Stimulated activated effector memory CD8-positive, alpha-beta T cell treated with anti-CD3 and anti-CD28 coated beads, Interleukin-12 subunit alpha, Interleukin-12 subunit beta, amount 100 ng/mL, for 72 hours (primary cell): ENCODE measurements at regions not wholly inside any gene's neighbourhood (a gene's known extent, or its start where the extent isn't known, plus 50 kb on each side); places are given as distances from the start of the nearest gene placed in this dataset.
A peak's percentile ranks its signal among the peaks of the same experiment; 100 is the strongest.

Experiments
- ATAC-seq: fragments of 150-1000 bp; cut with Tn5 transposase; 2 replicates; pipeline ENCODE4 v1.10.0; 2021
- DNase-seq, 2 donors: peaks; one replicate each; pipeline ENCODE4 v3.0.0; 2021 to 2022; ENCODE audit warnings: low spot score in 2 of 2
- H3K27ac Mint-ChIP-seq: one replicate; pipeline ENCODE4 v1.8.0; 2022; ENCODE audit warnings: mild to moderate bottlenecking, mixed read lengths
- H3K36me3 Mint-ChIP-seq: one replicate; pipeline ENCODE4 v1.8.0; 2022; ENCODE audit warnings: mild to moderate bottlenecking, mixed read lengths
- H3K4me1 Mint-ChIP-seq: one replicate; pipeline ENCODE4 v1.8.0; 2022; ENCODE audit warnings: mixed read lengths
- H3K4me3 Mint-ChIP-seq: one replicate; pipeline ENCODE4 v1.8.0; 2022; ENCODE audit warnings: mild to moderate bottlenecking, mixed read lengths
- H3K9me3 Mint-ChIP-seq: one replicate; pipeline ENCODE4 v1.8.0; 2022; ENCODE audit warnings: mixed read lengths

GRCh38 chr3:18660059-18660458, 234.9 kb upstream of the SATB1 start:
- Mint-ChIP-seq H3K36me3 (no peaks in the 10 kb centered on the region), H3K27ac (no peak overlapping the region), H3K4me1 (peaks cover 59% of the 10 kb centered on the region), H3K4me3 (no peak overlapping the region), H3K9me3 (peaks cover 4% of the 10 kb centered on the region)
- DNase-seq (no peak), ATAC-seq (peak; percentile 85)

DNA sequence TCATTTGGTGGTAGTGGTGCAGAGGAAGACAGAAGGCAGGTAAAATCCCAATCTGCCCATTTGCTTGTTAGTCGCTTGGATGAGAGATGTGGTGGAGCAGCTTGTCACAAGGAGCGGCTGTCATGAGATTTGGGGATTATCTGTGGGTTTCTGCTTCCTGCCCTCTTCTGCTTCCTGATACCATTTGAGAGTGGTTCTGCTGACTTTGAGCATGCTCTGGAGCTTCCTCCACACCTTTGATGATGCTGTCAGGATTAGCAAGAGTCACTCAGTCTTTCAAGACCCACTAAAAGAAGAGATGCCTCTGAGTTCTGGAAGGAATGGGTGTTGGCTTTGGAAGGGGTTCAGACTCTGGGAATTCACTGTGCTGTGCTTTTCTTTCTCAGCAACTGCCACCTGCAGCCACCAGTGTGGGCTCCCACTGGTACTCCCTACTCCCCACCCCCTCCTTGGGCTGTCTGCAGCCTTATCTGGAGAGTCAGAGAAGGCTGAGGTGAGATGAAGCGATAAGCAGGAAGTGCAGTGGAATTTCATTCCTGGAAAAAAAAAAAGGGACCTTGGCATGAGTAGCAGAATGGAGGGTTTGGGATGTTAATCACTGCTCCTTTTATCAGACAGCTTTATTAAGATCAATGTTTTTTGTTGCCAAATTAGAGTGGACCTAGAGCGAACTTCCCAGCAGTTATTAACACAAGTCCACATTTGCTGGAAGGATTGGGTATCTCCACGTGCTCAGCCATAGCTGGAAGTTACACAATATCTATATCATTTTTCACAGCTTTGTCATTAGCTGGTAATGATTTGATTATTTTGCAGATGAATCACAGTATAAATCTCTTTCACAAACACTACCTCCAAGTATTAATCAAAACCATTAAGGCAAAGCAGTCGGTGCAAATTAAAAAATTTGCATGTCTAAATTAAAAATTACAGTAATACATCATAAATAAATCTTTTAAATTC, 233.0 kb upstream of the SATB1 start:
- Mint-ChIP-seq H3K27ac (peak overlapping the region; percentile 45), H3K4me1 (peaks cover 65% of the 10 kb centered on the region), H3K36me3 (no peaks in the 10 kb centered on the region), H3K4me3 (peak overlapping the region; percentile 37), H3K9me3 (peaks cover 7% of the 10 kb centered on the region)
- peak; percentile 66 for ATAC-seq
- peak in 1 of 2 donors; percentile 59 for DNase-seq

GRCh38 chr3:18656866-18657265, 231.7 kb upstream of the SATB1 start:
- Mint-ChIP-seq H3K9me3 (peaks cover 7% of the 10 kb centered on the region), H3K36me3 (no peaks in the 10 kb centered on the region), H3K4me3 (no peak overlapping the region), H3K27ac (peak overlapping the region; percentile 45), H3K4me1 (peaks cover 69% of the 10 kb centered on the region)
- peak in 1 of 2 donors; percentile 34 for DNase-seq
- no peak for ATAC-seq

DNA sequence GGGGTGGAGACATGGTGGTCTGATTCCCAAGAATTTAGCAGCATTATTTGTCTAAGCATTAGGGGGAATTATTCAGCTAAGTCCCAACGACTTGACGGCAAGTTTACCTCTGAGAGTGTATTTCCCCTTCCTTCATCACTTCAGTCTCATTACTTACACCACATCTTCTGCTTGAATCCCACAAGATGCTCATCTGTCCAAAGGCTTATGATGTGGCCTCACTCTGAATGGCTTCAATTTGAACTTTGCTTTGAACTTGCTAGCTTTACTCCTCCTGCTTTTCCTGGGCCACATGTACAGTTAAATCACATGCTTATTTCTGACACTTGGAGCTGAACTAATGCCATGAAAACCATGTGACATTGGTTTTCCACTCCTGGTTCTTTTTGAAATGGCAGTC, 231.3 kb upstream of the SATB1 start:
- H3K4me1 Mint-ChIP-seq = peaks cover 69% of the 10 kb centered on the region
- no peak overlapping the region for H3K27ac Mint-ChIP-seq
- peak in 1 of 2 donors; percentile 46 for DNase-seq
- ATAC-seq = peak; percentile 46
- H3K9me3 Mint-ChIP-seq = peaks cover 7% of the 10 kb centered on the region
- H3K4me3 Mint-ChIP-seq = no peak overlapping the region
- H3K36me3 Mint-ChIP-seq = no peaks in the 10 kb centered on the region

DNA sequence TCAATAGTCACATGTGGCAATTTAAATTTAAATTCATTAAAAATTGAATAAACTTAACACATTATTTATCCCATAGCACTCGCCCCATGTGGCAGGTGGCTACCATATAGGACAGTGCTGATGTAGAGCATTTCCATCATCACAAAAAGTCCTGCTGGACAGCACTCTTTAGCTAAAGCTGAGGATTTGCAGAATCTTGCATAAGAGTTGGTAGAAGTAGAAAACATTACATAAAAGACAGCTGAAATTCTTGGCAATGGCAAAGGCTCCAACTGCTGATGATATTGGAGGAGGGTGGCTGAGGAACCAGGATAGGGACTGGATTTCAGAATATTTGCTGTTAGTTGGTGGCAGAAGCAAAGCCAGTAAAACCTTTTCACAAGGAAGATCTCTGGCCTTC, 230.7 kb upstream of the SATB1 start:
- Mint-ChIP-seq H3K4me1 (peaks cover 65% of the 10 kb centered on the region), H3K4me3 (no peak overlapping the region), H3K9me3 (peaks cover 3% of the 10 kb centered on the region), H3K36me3 (no peaks in the 10 kb centered on the region), H3K27ac (no peak overlapping the region)
- peak in 1 of 2 donors; percentile 45 for DNase-seq
- ATAC-seq = no peak

- H3K4me1 Mint-ChIP-seq = peaks cover 62% of the 10 kb centered on the region
- ATAC-seq (no peak), DNase-seq (no peak)
- H3K4me3 Mint-ChIP-seq = no peak overlapping the region
- peak overlapping the region; percentile 88 for H3K27ac Mint-ChIP-seq
- H3K9me3 Mint-ChIP-seq = peaks cover 3% of the 10 kb centered on the region
- H3K36me3 Mint-ChIP-seq = no peaks in the 10 kb centered on the region
These were observed 227.6 kb upstream of the SATB1 start for GRCh38 chr3:18652781-18653180.

DNA sequence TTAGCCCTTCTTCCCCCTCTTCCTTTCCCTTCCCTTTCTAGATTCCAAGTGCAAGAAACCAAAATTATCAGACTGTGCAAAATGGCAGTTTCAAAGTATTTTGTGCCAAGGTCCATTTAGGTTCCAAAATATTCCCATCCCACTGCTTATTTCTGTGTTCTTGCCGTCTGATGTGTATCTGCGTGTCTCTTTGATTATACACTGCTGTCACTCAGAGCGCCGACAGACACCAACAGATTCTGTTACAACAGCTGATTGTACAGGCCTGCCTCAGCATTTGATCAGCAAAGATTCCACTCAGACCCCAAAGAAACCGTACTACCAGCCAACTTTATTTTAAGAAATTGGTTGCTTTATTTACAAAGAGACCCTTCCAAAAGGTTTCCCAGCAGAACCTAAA, 225.6 kb upstream of the SATB1 start:
- ATAC-seq = no peak
- peak in 1 of 2 donors; percentile 38 for DNase-seq
- Mint-ChIP-seq H3K4me1 (peaks cover 64% of the 10 kb centered on the region), H3K4me3 (peak overlapping the region; percentile 31), H3K36me3 (no peaks in the 10 kb centered on the region), H3K27ac (peak overlapping the region; percentile 88), H3K9me3 (peaks cover 3% of the 10 kb centered on the region)

DNA sequence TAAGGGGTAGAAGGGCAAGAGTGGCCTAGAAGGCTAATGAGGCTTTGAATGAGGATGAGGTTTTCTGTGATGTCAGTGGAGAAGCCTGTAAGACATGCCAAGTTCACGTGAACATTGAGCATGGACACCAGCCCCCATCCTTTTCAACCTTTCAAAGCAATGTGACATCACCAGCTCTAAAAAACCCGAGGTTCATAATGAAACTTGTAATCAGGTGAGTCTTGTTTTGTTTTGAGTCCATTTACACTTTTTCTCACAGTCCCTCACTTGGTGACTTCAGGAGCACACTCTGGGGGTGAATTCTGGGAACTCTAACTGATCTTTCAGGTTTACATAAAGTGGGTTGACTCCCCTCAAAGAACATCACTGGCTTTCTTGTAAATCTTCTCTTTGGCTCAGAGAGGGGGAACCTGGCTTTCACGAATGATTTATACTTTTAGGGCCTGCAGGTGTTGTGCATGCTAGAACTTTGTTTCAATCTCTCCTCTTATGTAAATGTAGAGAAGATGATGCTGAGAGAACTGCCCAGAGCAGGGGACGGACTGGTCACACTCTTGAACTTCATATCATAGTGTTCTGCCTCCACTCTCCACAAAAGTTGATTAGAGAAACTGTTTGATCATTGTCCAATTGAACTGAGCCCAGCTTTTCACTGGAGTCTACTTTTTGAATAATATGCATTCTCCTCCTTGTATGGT, 224.7 kb upstream of the SATB1 start:
- Mint-ChIP-seq H3K4me1 (peaks cover 69% of the 10 kb centered on the region), H3K27ac (peak overlapping the region; percentile 88), H3K4me3 (peak overlapping the region; percentile 31), H3K36me3 (no peaks in the 10 kb centered on the region), H3K9me3 (peaks cover 3% of the 10 kb centered on the region)
- ATAC-seq (peak; percentile 88), DNase-seq (peak; percentile 18 to 82)

DNA sequence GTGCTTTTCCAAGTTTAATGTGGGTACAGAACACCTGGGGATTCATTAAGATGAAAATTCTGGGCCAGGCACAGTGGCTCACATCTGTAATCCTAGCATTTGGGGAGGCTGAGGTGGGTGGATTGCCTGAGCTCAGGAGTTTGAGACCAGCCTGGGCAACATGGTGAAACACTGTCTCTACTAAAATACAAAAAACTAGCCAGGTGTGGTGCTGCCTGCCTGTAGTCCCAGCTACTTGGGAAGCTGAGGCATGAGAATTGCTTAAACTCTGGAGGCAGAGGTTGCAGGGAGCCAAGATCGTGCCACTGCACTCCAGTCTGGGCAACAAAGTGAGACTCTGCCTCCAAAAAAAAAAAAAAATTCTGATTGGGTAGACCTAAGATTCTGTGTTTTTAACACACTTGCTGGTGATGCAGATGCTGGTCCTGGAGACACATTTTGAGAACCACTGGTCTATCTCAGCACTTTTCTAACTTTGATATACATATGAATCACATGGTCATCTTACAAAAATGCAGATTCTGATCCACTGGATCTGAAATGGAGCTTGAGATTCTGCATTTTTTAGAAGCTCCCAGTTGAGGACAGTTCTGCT, 223.8 kb upstream of the SATB1 start:
- Mint-ChIP-seq H3K9me3 (peaks cover 2% of the 10 kb centered on the region), H3K4me3 (peak overlapping the region; percentile 31), H3K36me3 (no peaks in the 10 kb centered on the region), H3K4me1 (peaks cover 76% of the 10 kb centered on the region), H3K27ac (peak overlapping the region; percentile 88)
- ATAC-seq (peak; percentile 62), DNase-seq (no peak)

- H3K36me3 Mint-ChIP-seq = no peaks in the 10 kb centered on the region
- no peak for DNase-seq
- no peak for ATAC-seq
- peaks cover 83% of the 10 kb centered on the region for H3K4me1 Mint-ChIP-seq
- no peaks in the 10 kb centered on the region for H3K9me3 Mint-ChIP-seq
- H3K27ac Mint-ChIP-seq = peak overlapping the region; percentile 88
- no peak overlapping the region for H3K4me3 Mint-ChIP-seq
These were observed 223.0 kb upstream of the SATB1 start for GRCh38 chr3:18648159-18648558.

- Mint-ChIP-seq H3K4me1 (peaks cover 76% of the 10 kb centered on the region), H3K4me3 (no peak overlapping the region), H3K27ac (peak overlapping the region; percentile 81), H3K36me3 (no peaks in the 10 kb centered on the region), H3K9me3 (peaks cover 5% of the 10 kb centered on the region)
- DNase-seq (peak in 1 of 2 donors; percentile 58), ATAC-seq (peak; percentile 42)
These were observed 220.5 kb upstream of the SATB1 start for GRCh38 chr3:18645619-18646018.

- Mint-ChIP-seq H3K36me3 (no peaks in the 10 kb centered on the region), H3K27ac (peak overlapping the region; percentile 81), H3K9me3 (peaks cover 5% of the 10 kb centered on the region), H3K4me1 (peaks cover 57% of the 10 kb centered on the region), H3K4me3 (no peak overlapping the region)
- DNase-seq = no peak
- no peak for ATAC-seq
These were observed 218.1 kb upstream of the SATB1 start for GRCh38 chr3:18643281-18643680.

DNA sequence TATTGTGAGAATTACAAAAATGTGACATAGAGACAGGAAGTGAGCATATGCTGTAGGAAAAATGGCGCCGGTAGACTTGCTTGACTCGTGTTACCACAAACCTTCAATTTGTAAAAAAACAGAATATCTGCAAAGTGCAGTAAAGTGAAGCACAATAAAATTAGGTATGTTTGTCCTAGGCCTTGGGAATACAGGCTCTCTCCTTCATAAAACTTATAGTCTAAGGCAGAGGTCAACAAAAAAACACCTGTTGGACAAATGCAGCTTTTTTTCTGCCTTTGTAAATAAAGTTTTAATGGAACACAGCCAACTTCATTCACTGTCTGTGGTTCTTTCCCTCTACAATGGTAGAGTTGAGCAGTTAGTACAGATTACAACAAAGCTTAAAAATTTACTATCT, 216.8 kb upstream of the SATB1 start:
- Mint-ChIP-seq H3K36me3 (no peaks in the 10 kb centered on the region), H3K4me1 (peaks cover 45% of the 10 kb centered on the region), H3K27ac (no peak overlapping the region), H3K4me3 (no peak overlapping the region), H3K9me3 (peaks cover 11% of the 10 kb centered on the region)
- DNase-seq (no peak), ATAC-seq (no peak)

GRCh38 chr3:18635215-18635614, 210.1 kb upstream of the SATB1 start:
- peaks cover 10% of the 10 kb centered on the region for H3K9me3 Mint-ChIP-seq
- no peak for ATAC-seq
- H3K36me3 Mint-ChIP-seq = no peaks in the 10 kb centered on the region
- DNase-seq = no peak
- no peak overlapping the region for H3K27ac Mint-ChIP-seq
- no peak overlapping the region for H3K4me3 Mint-ChIP-seq
- no peaks in the 10 kb centered on the region for H3K4me1 Mint-ChIP-seq

DNA sequence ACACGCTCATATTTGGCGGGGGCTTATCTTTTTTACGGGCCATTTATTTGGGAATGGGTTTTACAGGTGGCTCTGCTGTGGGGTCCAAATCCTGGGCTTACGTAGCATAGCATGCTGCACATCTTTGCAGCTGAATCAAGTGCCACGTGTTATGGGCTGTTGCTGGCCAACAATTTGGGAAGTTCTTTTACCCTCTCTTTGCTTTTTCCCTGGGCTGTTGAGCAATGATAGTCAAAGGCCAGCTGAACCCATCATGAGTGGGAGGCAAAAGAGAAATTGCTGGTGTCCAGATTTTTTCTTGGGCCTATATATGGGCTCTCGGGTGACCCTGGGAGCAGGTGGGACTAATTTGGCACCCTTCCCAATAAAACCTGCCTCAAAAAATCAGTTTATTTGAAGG, 209.3 kb upstream of the SATB1 start:
- no peak for ATAC-seq

More for the DNA sequence above, 209.3 kb upstream of the SATB1 start:
- no peaks in the 10 kb centered on the region for H3K4me1 Mint-ChIP-seq
- DNase-seq = no peak
- H3K9me3 Mint-ChIP-seq = peaks cover 10% of the 10 kb centered on the region
- H3K27ac Mint-ChIP-seq = no peak overlapping the region
- no peak overlapping the region for H3K4me3 Mint-ChIP-seq
- no peaks in the 10 kb centered on the region for H3K36me3 Mint-ChIP-seq
